ENCODE measurements at regions not wholly inside any gene's neighbourhood (a gene's known extent, or its start where the extent isn't known, plus 50 kb on each side); places are given as distances from the start of the nearest gene placed in this dataset.
"Not testable (repeated sequence)": the region's sequence is repeated elsewhere in the genome, so short reads cannot be mapped to it uniquely, and the experiment has no call there.

DNA sequence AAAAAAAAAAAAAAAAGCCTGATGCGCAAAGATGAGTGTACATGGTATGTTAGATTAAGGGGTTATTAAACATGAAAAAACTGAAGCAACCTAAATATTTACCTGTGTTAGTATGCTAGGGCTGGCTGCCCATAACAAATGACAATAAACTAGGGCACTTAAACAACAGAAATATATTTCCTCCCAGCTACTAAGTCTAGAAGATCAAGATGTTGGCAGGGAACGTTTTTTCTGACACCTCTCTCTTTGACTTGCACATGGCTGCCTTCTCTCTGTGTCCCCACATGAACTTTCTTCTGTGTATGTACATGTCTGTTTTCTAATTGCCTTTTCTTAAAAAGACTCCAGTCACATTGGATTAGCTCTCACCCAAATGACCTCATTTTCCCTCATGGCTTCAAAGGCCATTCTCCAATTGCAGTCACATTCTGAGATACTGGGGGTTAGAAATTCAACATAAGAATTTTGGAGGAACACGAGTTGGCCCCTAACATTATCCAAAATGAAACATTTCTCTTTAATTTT is 694.5 kb downstream of the CDH9 start:
- no peak overlapping the region for H3K27ac ChIP-seq
- H3K4me1 ChIP-seq = no peaks in the 10 kb centered on the region
- no peaks in the 10 kb centered on the region for H3K27me3 ChIP-seq
- H3K9me3 ChIP-seq = no peaks in the 10 kb centered on the region
- H3K4me3 ChIP-seq = no peak overlapping the region
- no peaks in the 10 kb centered on the region for H3K36me3 ChIP-seq
- TF ChIP-seq EP300 (IDR thresholded peaks at IDR 0.05) (no peak), POLR2A (IDR thresholded peaks at IDR 0.05) (no peak)
- TF ChIP-seq, protein P1, sequence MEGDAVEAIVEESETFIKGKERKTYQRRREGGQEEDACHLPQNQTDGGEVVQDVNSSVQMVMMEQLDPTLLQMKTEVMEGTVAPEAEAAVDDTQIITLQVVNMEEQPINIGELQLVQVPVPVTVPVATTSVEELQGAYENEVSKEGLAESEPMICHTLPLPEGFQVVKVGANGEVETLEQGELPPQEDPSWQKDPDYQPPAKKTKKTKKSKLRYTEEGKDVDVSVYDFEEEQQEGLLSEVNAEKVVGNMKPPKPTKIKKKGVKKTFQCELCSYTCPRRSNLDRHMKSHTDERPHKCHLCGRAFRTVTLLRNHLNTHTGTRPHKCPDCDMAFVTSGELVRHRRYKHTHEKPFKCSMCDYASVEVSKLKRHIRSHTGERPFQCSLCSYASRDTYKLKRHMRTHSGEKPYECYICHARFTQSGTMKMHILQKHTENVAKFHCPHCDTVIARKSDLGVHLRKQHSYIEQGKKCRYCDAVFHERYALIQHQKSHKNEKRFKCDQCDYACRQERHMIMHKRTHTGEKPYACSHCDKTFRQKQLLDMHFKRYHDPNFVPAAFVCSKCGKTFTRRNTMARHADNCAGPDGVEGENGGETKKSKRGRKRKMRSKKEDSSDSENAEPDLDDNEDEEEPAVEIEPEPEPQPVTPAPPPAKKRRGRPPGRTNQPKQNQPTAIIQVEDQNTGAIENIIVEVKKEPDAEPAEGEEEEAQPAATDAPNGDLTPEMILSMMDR (IDR thresholded peaks at IDR 0.05) = no peak
- 53 to 59% methylated on average over 3 of the region's 3 CpGs for WGBS, 2 donors
- no peak for DNase-seq (ENCODE audit: low spot score in 2 of 2)

DNA sequence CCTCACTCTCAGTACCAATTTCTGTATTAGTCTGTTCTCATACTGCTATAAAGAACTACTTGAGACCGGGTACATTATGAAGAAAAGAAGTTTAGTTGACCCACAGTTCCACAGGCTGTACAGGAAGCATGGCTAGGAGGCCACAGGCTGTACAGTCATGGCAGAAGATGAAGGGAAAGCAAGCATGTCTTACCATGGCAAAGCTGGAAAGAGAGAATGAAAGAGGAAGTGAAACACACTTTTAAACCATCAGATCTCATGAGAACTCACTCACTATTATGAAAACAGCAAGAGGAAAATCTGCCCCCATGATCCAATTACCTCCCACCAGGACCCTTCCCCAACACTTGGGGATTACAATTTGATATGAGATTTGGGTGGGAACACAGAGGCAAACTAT is 698.8 kb downstream of the CDH9 start:
- 68 to 84% methylated on average over 1 of the region's 1 CpG for WGBS, 2 donors
- TF ChIP-seq EP300 (IDR thresholded peaks at IDR 0.05) (no peak), POLR2A (IDR thresholded peaks at IDR 0.05) (no peak)
- TF ChIP-seq, protein P1 (IDR thresholded peaks at IDR 0.05) = no peak
- Histone ChIP-seq H3K4me3 (no peak overlapping the region), H3K27me3 (no peaks in the 10 kb centered on the region), H3K27ac (no peak overlapping the region), H3K4me1 (no peaks in the 10 kb centered on the region), H3K9me3 (no peaks in the 10 kb centered on the region), H3K36me3 (no peaks in the 10 kb centered on the region)
- no peak for DNase-seq (ENCODE audit: low spot score in 2 of 2)

DNA sequence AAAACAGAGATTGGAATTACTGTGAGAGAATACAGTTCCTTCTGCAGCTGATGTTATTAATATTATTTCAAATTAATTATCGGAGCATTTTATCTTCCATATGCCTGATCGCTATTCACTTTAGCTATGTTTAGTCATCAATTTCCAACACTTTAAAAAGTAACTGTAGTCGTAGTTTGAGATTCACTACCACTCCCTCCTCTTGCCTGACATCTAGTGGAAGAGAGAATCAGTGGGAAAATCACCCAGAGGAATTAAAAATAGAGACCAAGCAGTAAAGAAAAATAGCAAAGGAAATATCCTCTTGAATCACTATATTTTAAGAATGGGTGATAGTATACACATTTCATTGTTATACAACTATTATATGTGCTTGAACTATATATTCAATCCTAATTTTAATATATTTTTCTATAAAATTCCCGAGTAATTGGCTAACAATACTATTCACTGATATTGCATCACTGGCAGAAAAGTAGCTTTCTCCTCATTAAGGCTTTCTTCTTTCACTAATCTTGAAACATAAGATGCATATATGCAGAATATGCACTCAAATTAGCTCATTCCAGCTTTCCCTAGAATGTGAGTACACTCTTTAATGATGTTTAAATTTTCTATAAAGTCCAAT is 708.7 kb downstream of the CDH9 start:
- Histone ChIP-seq H3K27ac (no peak overlapping the region), H3K4me3 (no peak overlapping the region), H3K36me3 (no peaks in the 10 kb centered on the region), H3K27me3 (no peaks in the 10 kb centered on the region), H3K4me1 (no peaks in the 10 kb centered on the region), H3K9me3 (no peaks in the 10 kb centered on the region)
- DNase-seq (ENCODE audit: low spot score in 2 of 2) = no peak
- TF ChIP-seq, protein P1 (IDR thresholded peaks at IDR 0.05) = peak in 3 of 5 experiments; percentile 18 to 48 (median 19)
- no peak for TF ChIP-seq POLR2A (IDR thresholded peaks at IDR 0.05)
- 20 to 27% methylated on average over 4 of the region's 4 CpGs for WGBS, 2 donors

DNA sequence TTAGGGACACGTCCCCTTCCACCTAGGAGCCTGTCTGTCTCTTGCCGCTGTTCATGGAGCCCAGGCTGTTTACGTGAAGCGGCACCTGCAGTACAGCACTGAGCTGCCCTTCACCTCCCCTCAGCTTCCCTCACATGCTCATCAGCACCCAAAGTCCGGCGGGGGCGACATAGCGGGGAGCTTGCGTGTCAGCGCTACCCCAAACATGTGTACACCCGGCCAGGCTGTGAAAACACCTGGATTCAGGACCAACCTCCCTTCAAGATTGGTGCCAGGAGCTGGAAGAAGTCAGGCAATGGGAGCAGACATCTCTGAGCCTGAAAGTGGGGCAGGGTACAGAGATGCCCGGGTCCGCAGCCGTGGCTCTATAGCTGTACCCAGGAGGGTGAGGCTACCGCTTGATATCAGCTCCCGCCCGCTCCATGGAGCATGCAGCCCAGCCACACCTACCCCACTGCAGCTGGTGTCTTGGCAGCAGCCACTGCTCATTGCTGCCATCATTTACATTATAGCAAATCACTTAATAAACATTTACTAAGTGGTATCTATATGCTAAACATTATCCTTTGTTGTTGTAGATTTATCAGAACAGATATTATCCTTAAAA is 712.1 kb downstream of the CDH9 start:
- H3K27me3 ChIP-seq = no peaks in the 10 kb centered on the region
- 89 to 98% methylated on average over 15 to 17 of the region's 17 CpGs for WGBS, 2 donors
- H3K4me1 ChIP-seq = no peaks in the 10 kb centered on the region
- TF ChIP-seq, protein P1 (IDR thresholded peaks at IDR 0.05) = no peak
- no peak for TF ChIP-seq POLR2A (IDR thresholded peaks at IDR 0.05)
- TF ChIP-seq EP300 (IDR thresholded peaks at IDR 0.05) = no peak
- no peak overlapping the region for H3K4me3 ChIP-seq
- H3K27ac ChIP-seq = no peak overlapping the region
- H3K9me3 ChIP-seq = peaks cover 0 to 3% (median 0%) of the 10 kb centered on the region in 4 donors
- no peaks in the 10 kb centered on the region for H3K36me3 ChIP-seq
- no peak for DNase-seq (ENCODE audit: low spot score in 2 of 2)

DNA sequence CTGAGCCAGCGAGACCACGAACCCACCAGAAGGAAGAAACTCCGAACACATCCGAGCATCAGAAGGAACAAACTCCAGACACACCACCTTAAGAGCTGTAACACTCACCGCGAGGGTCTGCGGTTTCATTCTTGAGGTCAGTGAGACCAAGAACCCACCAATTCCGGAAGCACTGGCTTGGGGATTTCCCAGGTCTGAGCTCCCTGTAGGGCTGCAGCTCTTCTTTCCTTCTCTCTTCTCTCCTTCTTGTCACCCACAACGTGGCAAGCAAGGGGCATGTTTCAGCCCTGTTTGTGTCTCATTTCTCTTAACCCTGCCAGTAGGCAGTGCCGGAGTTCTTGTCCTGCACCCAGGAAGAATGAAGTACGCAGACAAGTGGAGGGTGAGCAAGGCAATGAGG is 713.0 kb downstream of the CDH9 start:
- H3K27me3 ChIP-seq; H3K9me3 ChIP-seq; H3K27ac ChIP-seq; H3K4me3 ChIP-seq; H3K36me3 ChIP-seq; DNase-seq (ENCODE audit: low spot score in 2 of 2); H3K4me1 ChIP-seq: not testable (repeated sequence)
- WGBS, 2 donors = 92 to 94% methylated on average over 11 of the region's 11 CpGs

DNA sequence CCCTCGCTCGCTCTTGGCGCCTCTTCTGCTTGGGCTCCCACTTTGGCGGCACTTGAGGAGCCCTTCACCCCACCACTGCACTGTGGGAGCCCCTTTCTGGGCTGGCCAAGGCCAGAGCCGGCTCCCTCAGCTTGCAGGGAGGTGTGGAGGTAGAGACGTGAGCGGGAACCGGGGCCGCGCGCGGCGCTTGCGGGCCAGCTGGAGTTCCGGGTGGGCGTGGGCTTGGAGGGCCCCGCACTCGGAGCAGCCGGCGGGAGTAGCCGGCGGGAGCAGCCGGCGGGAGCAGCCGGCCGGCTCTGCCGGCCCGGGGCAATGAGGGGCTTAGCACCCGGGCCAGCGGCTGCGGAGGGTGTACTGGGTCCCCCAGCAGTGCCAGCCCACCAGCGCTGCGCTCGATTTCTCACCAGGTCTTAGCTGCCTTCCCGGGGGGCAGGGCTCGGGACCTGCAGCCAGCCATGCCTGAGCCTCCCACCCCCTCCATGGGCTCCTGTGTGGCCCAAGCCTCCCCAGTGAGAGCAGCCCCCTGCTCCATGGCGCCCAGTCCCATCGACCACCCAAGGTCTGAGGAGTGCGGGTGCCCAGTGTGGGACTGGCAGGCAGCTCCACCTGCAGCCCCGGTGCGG is 714.0 kb downstream of the CDH9 start:
- not testable (repeated sequence) for H3K36me3 ChIP-seq; H3K4me3 ChIP-seq; DNase-seq (ENCODE audit: low spot score in 2 of 2); H3K27me3 ChIP-seq; H3K4me1 ChIP-seq; H3K9me3 ChIP-seq; H3K27ac ChIP-seq
- WGBS, 2 donors = 95 to 96% methylated on average over 35 to 36 of the region's 41 CpGs

Measured in tibial nerve (tissue), 4 donors.